ENCODE measurements at regions not wholly inside any gene's neighbourhood (a gene's known extent, or its start where the extent isn't known, plus 50 kb on each side); places are given as distances from the start of the nearest gene placed in this dataset.

GRCh38 chr6:168838037-168838399 lies 397.0 kb downstream of the SMOC2 start:
- no peak for TF ChIP-seq CTCF (conservative IDR thresholded peaks at IDR 0.05 in 1 of 2, IDR thresholded peaks at IDR 0.05 in 1 of 2; ENCODE audit: extremely low read depth in 1 of 2, insufficient read depth in 1 of 2, low read depth in 1 of 2, low read length in 2 of 2)
- TF ChIP-seq EZH2 (IDR thresholded peaks at IDR 0.05; ENCODE audit: borderline replicate concordance, low read length), result no peak

All from mammary epithelial cell (primary cell).